ENCODE measurements at regions not wholly inside any gene's neighbourhood (a gene's known extent, or its start where the extent isn't known, plus 50 kb on each side); places are given as distances from the start of the nearest gene placed in this dataset.

DNA sequence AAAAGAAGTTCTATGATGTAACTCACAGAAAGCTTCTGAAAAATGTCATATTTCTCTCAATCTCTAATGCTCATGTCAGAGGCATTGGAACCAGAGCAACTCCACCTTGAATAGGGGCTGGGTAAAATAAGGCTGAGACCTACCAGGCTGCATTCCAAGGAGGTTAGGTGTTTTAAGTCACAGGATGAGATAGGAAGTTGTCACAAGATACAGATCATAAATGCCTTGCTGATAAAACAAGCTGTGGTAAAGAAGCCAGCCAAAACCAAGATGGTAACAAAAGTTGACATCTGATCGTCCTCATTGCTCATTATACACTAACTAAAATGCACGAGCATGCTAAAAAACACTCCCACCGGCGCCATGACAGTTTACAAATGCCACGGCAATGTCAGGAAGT lies 411.1 kb upstream of the GRIA1 start:
- Mint-ChIP-seq H3K36me3 (ENCODE audit: low read depth) (no peaks in the 10 kb centered on the region), H3K27me3 (ENCODE audit: insufficient read depth) (no peaks in the 10 kb centered on the region), H3K9me3 (peaks cover 35% of the 10 kb centered on the region), H3K27ac (no peak overlapping the region), H3K4me3 (no peak overlapping the region), H3K4me1 (ENCODE audit: low read depth) (no peaks in the 10 kb centered on the region)
- no peak for DNase-seq
- TF ChIP-seq, protein P1, sequence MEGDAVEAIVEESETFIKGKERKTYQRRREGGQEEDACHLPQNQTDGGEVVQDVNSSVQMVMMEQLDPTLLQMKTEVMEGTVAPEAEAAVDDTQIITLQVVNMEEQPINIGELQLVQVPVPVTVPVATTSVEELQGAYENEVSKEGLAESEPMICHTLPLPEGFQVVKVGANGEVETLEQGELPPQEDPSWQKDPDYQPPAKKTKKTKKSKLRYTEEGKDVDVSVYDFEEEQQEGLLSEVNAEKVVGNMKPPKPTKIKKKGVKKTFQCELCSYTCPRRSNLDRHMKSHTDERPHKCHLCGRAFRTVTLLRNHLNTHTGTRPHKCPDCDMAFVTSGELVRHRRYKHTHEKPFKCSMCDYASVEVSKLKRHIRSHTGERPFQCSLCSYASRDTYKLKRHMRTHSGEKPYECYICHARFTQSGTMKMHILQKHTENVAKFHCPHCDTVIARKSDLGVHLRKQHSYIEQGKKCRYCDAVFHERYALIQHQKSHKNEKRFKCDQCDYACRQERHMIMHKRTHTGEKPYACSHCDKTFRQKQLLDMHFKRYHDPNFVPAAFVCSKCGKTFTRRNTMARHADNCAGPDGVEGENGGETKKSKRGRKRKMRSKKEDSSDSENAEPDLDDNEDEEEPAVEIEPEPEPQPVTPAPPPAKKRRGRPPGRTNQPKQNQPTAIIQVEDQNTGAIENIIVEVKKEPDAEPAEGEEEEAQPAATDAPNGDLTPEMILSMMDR (IDR thresholded peaks at IDR 0.05): no peak

DNA sequence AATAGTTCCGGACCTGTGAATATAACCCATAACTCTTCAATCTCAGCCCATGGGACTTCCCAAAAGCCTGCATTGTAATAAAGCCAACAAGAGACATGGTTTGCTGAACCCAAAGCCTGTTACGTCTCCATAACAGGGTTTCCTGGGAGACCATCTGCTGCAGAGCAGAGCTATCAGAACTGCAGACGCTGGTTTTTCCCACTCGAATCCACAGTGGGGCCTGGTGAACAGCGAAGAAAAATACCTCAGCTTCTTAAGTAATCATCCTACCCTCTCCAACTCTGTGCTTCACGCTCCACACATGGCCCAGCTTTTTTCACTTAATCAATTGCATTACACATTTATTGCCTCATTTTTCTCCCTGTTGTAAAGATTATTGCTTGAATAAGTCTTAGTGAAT lies 409.5 kb upstream of the GRIA1 start:
- no peak overlapping the region for H3K27ac Mint-ChIP-seq
- TF ChIP-seq, protein P1 (IDR thresholded peaks at IDR 0.05): no peak

DNA sequence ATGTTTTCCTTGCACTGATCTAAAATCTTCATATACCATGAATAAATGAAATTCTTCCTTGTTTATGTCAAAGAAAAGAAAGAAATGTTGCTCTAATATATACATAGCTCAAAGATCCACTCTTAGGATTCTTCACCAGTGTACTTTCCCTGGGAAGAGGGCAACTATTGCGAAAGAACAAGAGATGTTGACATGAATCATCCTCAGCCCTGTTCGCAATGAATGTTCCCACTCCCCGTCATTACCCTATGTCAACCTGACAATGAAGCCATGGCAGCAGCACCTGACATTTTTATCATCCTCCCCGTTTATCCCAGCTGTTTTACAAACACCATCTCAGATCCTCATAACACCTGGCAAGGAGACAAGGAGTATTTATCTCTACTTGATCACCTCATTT lies 409.1 kb upstream of the GRIA1 start:
- H3K9me3 Mint-ChIP-seq: peaks cover 35% of the 10 kb centered on the region
- no peaks in the 10 kb centered on the region for H3K4me1 Mint-ChIP-seq (ENCODE audit: low read depth)
- no peak for DNase-seq
- TF ChIP-seq, protein P1 (IDR thresholded peaks at IDR 0.05): no peak
- no peak overlapping the region for H3K4me3 Mint-ChIP-seq
- no peak overlapping the region for H3K27ac Mint-ChIP-seq
- no peaks in the 10 kb centered on the region for H3K27me3 Mint-ChIP-seq (ENCODE audit: insufficient read depth)
- H3K36me3 Mint-ChIP-seq (ENCODE audit: low read depth): no peaks in the 10 kb centered on the region

More for the DNA sequence above, 409.5 kb upstream of the GRIA1 start:
- H3K4me1 Mint-ChIP-seq (ENCODE audit: low read depth): no peaks in the 10 kb centered on the region
- peaks cover 35% of the 10 kb centered on the region for H3K9me3 Mint-ChIP-seq
- no peak for DNase-seq
- no peaks in the 10 kb centered on the region for H3K36me3 Mint-ChIP-seq (ENCODE audit: low read depth)
- no peak overlapping the region for H3K4me3 Mint-ChIP-seq
- H3K27me3 Mint-ChIP-seq (ENCODE audit: insufficient read depth): no peaks in the 10 kb centered on the region

DNA sequence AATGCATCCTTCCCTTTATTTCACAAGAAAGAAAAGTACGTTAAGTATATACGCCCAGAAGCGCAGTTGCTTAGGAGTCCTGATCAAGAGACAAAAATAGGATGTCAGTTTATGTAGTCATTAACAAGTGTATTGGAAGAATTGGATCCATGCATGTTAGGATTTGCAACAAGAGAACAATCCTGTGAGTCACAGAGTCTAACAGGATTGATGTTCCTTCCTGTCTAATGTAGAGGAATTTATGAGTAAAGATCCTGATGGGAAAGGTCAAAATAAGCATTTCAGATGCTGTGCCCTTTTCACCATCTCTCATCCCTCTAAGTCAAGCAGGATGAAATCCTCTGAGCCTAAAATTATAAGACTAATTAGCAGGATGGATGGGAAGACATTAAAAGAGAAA lies 406.0 kb upstream of the GRIA1 start:
- no peaks in the 10 kb centered on the region for H3K36me3 Mint-ChIP-seq (ENCODE audit: low read depth)
- no peak overlapping the region for H3K4me3 Mint-ChIP-seq
- peaks cover 24% of the 10 kb centered on the region for H3K9me3 Mint-ChIP-seq
- H3K27ac Mint-ChIP-seq: no peak overlapping the region
- TF ChIP-seq, protein P1 (IDR thresholded peaks at IDR 0.05): no peak
- H3K4me1 Mint-ChIP-seq (ENCODE audit: low read depth): no peaks in the 10 kb centered on the region
- no peak for DNase-seq
- no peaks in the 10 kb centered on the region for H3K27me3 Mint-ChIP-seq (ENCODE audit: insufficient read depth)

DNA sequence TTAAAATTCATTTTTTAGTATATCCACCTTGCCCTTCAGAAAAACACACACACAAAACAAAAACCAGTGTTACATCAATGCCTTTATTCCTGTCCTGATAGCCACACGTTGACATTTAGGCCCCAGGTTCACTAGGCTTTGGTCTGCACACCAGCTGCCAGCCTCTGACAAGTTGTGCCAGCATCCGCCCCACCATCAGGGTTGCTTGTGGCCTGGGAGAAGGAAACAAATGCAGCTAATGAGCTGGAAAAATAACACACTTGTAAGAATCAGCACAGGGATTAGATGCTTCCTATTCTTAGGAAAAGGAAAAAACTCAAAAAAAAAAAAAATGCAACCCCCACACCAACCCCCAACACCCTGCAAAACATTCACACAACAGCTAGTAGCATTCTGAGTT lies 404.0 kb upstream of the GRIA1 start:
- no peaks in the 10 kb centered on the region for H3K4me1 Mint-ChIP-seq (ENCODE audit: low read depth)
- DNase-seq: no peak
- H3K4me3 Mint-ChIP-seq: no peak overlapping the region
- H3K36me3 Mint-ChIP-seq (ENCODE audit: low read depth): no peaks in the 10 kb centered on the region
- H3K27ac Mint-ChIP-seq: no peak overlapping the region
- TF ChIP-seq, protein P1 (IDR thresholded peaks at IDR 0.05): no peak
- H3K27me3 Mint-ChIP-seq (ENCODE audit: insufficient read depth): no peaks in the 10 kb centered on the region
- peaks cover 12% of the 10 kb centered on the region for H3K9me3 Mint-ChIP-seq

DNA sequence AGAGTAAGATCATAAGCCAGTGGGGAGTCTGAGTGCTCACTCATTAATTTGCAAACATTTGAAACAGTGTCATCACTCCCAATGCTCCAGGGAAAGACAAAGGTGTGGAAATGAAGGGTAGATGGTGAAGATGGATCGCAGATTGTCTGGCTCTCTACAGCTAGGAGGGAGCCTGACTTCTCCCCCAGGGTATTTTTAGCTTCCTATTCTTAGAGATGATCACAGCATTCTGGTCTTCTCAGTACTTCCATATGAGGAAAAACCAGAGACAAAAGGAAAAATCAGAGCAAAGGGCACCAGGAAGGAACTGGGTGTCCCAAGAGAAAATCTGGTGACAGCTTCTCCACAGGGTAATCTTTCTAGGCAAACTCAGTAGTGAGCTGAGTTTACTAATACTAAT lies 401.9 kb upstream of the GRIA1 start:
- peaks cover 12% of the 10 kb centered on the region for H3K9me3 Mint-ChIP-seq
- H3K36me3 Mint-ChIP-seq (ENCODE audit: low read depth): no peaks in the 10 kb centered on the region
- TF ChIP-seq, protein P1 (IDR thresholded peaks at IDR 0.05): no peak
- no peak for DNase-seq
- H3K4me3 Mint-ChIP-seq: no peak overlapping the region
- H3K27ac Mint-ChIP-seq: no peak overlapping the region
- H3K27me3 Mint-ChIP-seq (ENCODE audit: insufficient read depth): no peaks in the 10 kb centered on the region
- H3K4me1 Mint-ChIP-seq (ENCODE audit: low read depth): no peaks in the 10 kb centered on the region

All from HFFc6 (cell line).